HCT116 (cell line): ENCODE measurements at regions not wholly inside any gene's neighbourhood (a gene's known extent, or its start where the extent isn't known, plus 50 kb on each side); places are given as distances from the start of the nearest gene placed in this dataset.

Experiments used
- ATAC-seq: fragments of 200-7000 bp; cut with Tn5 transposase; 2 replicates; pipeline ENCODE4 v1.9.1; 2020; ENCODE audit warnings: mild to moderate bottlenecking, moderate library complexity
- BruUV-seq: library from RNA; stranded (reverse); fragments of 400-500 nt; replicated peaks from 2 replicates; lab custom pipeline; 2021; lab: Mats Ljungman, UMichigan
- CTCF ChIA-PET: fragments of 300-600 bp; sonication (Branson Sonifier 250); formaldehyde crosslinking; loops from one replicate; lab custom pipeline; 2021; ENCODE audit warnings: antibody characterized with exemption; lab: Charles Lee
- POLR2A ChIA-PET: fragments of 300-600, 350-600 bp; sonication (Branson Sonifier 250); formaldehyde crosslinking; loops from one replicate; lab custom pipeline; 2021; ENCODE audit warnings: antibody characterized with exemption; lab: Charles Lee
- RAD21 ChIA-PET, 2 experiments: fragments of 300-600 bp; sonication (Branson Sonifier 250); formaldehyde crosslinking; loops; one replicate each; lab custom pipeline; 2023; ENCODE audit warnings: low total read pairs in 2 of 2; ENCODE audit not compliant: uncharacterized antibody in 2 of 2, unreplicated experiment in 2 of 2, low non-redundant PET in 1 of 2; lab: Charles Lee
- DNase-seq: peaks from one replicate; pipeline ENCODE4 v3.0.0-alpha.2; 2010; ENCODE audit warnings: low read depth, low spot score
- H2AFZ ChIP-seq: fragments of 200-600 bp; shearing (Covaris generic), sonication (generic); 2 replicates; pipeline ENCODE4 v1.6.1; 2017; ENCODE audit warnings: low read depth, mixed run types, mixed read lengths, antibody characterized with exemption, low read length; ENCODE audit not compliant: poor library complexity, severe bottlenecking
- H3K27ac ChIP-seq: 2 replicates; pipeline ENCODE4 v1.5.1; 2012; ENCODE audit warnings: low read depth, low read length
- H3K27me3 ChIP-seq: fragments of 200-600 bp; sonication (generic); 2 replicates; pipeline ENCODE4 v1.6.1; 2016; ENCODE audit warnings: mixed run types, low read length, mixed read lengths; ENCODE audit not compliant: insufficient read depth
- H3K36me3 ChIP-seq, 2 experiments: fragments of 200-500 bp in 1 of 2; fragments of 200-600 bp in 1 of 2; sonication (Bioruptor generic) in 1 of 2; sonication (generic) in 1 of 2; 2 replicates each; pipeline versions ENCODE4 v1.5.1 to v1.6.1; 2014 to 2016; ENCODE audit warnings: low read length in 2 of 2, inconsistent platforms in 1 of 2, mixed read lengths in 1 of 2, mixed run types in 1 of 2; ENCODE audit not compliant: insufficient read depth in 2 of 2, control insufficient read depth in 1 of 2
- H3K4me1 ChIP-seq, 2 experiments: fragments of 200-600 bp in 1 of 2; sonication (generic) in 1 of 2; 2 replicates each; pipeline versions ENCODE4 v1.5.1 to v1.6.1; 2012 to 2017; ENCODE audit warnings: low read length in 2 of 2, inconsistent platforms in 1 of 2, mild to moderate bottlenecking in 1 of 2, mixed read lengths in 1 of 2, mixed run types in 1 of 2, moderate library complexity in 1 of 2; ENCODE audit not compliant: insufficient read depth in 2 of 2, control insufficient read depth in 1 of 2
- H3K4me2 ChIP-seq: fragments of 200-600 bp; sonication (generic); 2 replicates; pipeline ENCODE4 v1.6.1; 2017; ENCODE audit warnings: mixed run types, low read length, mixed read lengths
- H3K4me3 ChIP-seq, 2 experiments: fragments of 200-600 bp in 1 of 2; sonication (generic) in 1 of 2; replicated peaks in 1 of 2; 2 replicates each; pipeline ENCODE4 v1.5.1; 2011 to 2016; ENCODE audit warnings: low read length in 2 of 2, control low read depth in 1 of 2, low read depth in 1 of 2, mild to moderate bottlenecking in 1 of 2, mixed read lengths in 1 of 2, mixed run types in 1 of 2
- H3K79me2 ChIP-seq: fragments of 200-600 bp; sonication (generic); 2 replicates; pipeline ENCODE4 v1.6.1; 2017; ENCODE audit warnings: mild to moderate bottlenecking, mixed run types, low read length, moderate library complexity, mixed read lengths; ENCODE audit not compliant: insufficient read depth
- H3K9ac ChIP-seq: fragments of 200-600 bp; sonication (generic); 2 replicates; pipeline ENCODE4 v1.6.1; 2016; ENCODE audit warnings: low read length, mixed read lengths
- H3K9me2 ChIP-seq: fragments of 200-600 bp; sonication (generic), shearing (Covaris generic); 2 replicates; pipeline ENCODE4 v1.6.1; 2017; ENCODE audit warnings: mixed run types, mild to moderate bottlenecking, moderate library complexity; ENCODE audit not compliant: insufficient read depth
- H3K9me3 ChIP-seq, 2 experiments: fragments of 200-500 bp in 1 of 2; fragments of 200-600 bp in 1 of 2; sonication (Bioruptor generic) in 1 of 2; sonication (generic) in 1 of 2; 2 replicates each; pipeline ENCODE4 v1.6.1; 2014 to 2017; ENCODE audit warnings: low read length in 2 of 2, mixed read lengths in 2 of 2, inconsistent platforms in 1 of 2, low read depth in 1 of 2, mild to moderate bottlenecking in 1 of 2, mixed run types in 1 of 2, moderate library complexity in 1 of 2; ENCODE audit not compliant: control insufficient read depth in 1 of 2, insufficient read depth in 1 of 2
- H4K20me1 ChIP-seq: fragments of 200-600 bp; sonication (generic), shearing (Covaris generic); 2 replicates; pipeline ENCODE4 v1.6.1; 2017; ENCODE audit warnings: mixed run types, mild to moderate bottlenecking, moderate library complexity; ENCODE audit not compliant: insufficient read depth
- ATF3 ChIP-seq: IDR thresholded peaks from 2 replicates; pipeline ENCODE4 v1.6.1; 2012
- CTCF ChIP-seq, 3 experiments: fragments of 200-600 bp in 1 of 3; sonication (generic) in 1 of 3; IDR thresholded peaks in 2 of 3; conservative IDR thresholded peaks in 1 of 3; 2 replicates each; pipeline ENCODE4 v1.5.1; 2012 to 2017; ENCODE audit warnings: low read depth in 2 of 3, low read length in 2 of 3, antibody characterized with exemption in 1 of 3, borderline replicate concordance in 1 of 3, control low read depth in 1 of 3, mild to moderate bottlenecking in 1 of 3, mixed read lengths in 1 of 3, mixed run types in 1 of 3, moderate library complexity in 1 of 3; ENCODE audit not compliant: insufficient read depth in 1 of 3
- EGR1 ChIP-seq: IDR thresholded peaks from 2 replicates; pipeline ENCODE4 v1.6.1; 2012; ENCODE audit warnings: low read depth
- ELF1 ChIP-seq: IDR thresholded peaks from 2 replicates; pipeline ENCODE4 v1.6.1; 2012; ENCODE audit warnings: low read depth, borderline replicate concordance
- EZH2 ChIP-seq: fragments of 200-600 bp; sonication (generic); IDR thresholded peaks from 2 replicates; pipeline ENCODE4 v1.6.1; 2017; ENCODE audit warnings: antibody characterized with exemption, mixed run types
- EZH2phosphoT487 ChIP-seq: fragments of 200-600 bp; IDR thresholded peaks from 2 replicates; pipeline ENCODE4 v1.6.1; 2018; ENCODE audit warnings: antibody characterized with exemption, borderline replicate concordance
- FOSL1 ChIP-seq: IDR thresholded peaks from 2 replicates; pipeline ENCODE4 v1.6.1; 2012; ENCODE audit warnings: low read depth
- JUND ChIP-seq: IDR thresholded peaks from 2 replicates; pipeline ENCODE4 v1.6.1; 2012
- POLR2A ChIP-seq: IDR thresholded peaks from 2 replicates; pipeline ENCODE4 v1.7.0; 2011; ENCODE audit warnings: borderline replicate concordance; ENCODE audit not compliant: insufficient read depth, insufficient read length; ENCODE audit errors: extremely low read depth
- SIN3A ChIP-seq: IDR thresholded peaks from 2 replicates; pipeline ENCODE4 v1.6.1; 2012; ENCODE audit warnings: low read depth
- SP1 ChIP-seq: IDR thresholded peaks from 2 replicates; pipeline ENCODE4 v1.6.1; 2012; ENCODE audit warnings: low read depth
- SRF ChIP-seq: IDR thresholded peaks from 2 replicates; pipeline ENCODE4 v1.6.1; 2012; ENCODE audit warnings: low read depth
- TCF7L2 ChIP-seq: IDR thresholded peaks from 2 replicates; pipeline ENCODE4 v1.7.0; 2011; ENCODE audit warnings: borderline replicate concordance, inconsistent platforms; ENCODE audit not compliant: insufficient read depth, insufficient read length; ENCODE audit errors: extremely low read depth
- YY1 ChIP-seq: IDR thresholded peaks from 2 replicates; pipeline ENCODE4 v1.6.1; 2011; ENCODE audit warnings: low read length, low read depth, moderate library complexity, mild to moderate bottlenecking; ENCODE audit not compliant: insufficient replicate concordance; ENCODE audit errors: extremely low read depth
- ZFX ChIP-seq: fragments of 450-650 bp; IDR thresholded peaks from 2 replicates; pipeline ENCODE4 v1.6.1; 2017
- ZNF274 ChIP-seq: fragments of 200-500 bp; sonication (Bioruptor generic); IDR thresholded peaks from 2 replicates; pipeline ENCODE4 v1.6.1; 2014; ENCODE audit warnings: mild to moderate bottlenecking, low read depth, low read length, inconsistent platforms
- intact Hi-C: fragments of 100-400 bp; cut with micrococcal nuclease; formaldehyde crosslinking; loops from 2 replicates; pipeline ENCODE4 v1.10.0; 2022

DNA sequence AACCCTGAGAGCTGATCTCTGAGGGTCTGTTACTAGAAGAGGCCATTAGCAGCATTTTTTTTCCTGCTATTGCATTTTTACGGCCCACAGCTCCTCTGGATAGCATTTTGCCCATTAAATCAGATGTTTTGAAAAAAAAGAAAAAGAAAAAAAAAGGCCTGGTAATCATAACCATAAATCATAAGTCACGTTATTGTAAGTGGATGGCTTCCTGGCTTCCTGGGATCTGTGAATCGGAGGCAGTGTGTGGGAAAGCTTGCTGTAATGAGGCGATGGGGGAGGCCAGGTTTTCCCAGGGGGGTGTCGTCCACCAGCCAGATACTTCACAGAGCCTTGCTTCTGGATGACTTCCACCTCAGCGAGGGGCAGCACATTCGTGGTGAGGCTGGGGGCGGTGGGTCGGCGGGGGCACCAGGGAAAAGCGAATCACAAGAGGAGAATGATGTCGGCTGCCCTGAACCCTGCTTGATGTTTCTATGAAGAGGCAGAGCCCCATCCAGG is 106.5 kb upstream of the SYT13 start:
- Histone ChIP-seq H3K9me2 (no peaks in the 10 kb centered on the region), H3K4me2 (no peak overlapping the region), H2AFZ (no peak overlapping the region), H3K9me3 (no peaks in the 10 kb centered on the region), H3K4me1 (no peaks in the 10 kb centered on the region), H3K27me3 (peaks cover 15% of the 10 kb centered on the region), H4K20me1 (no peaks in the 10 kb centered on the region), H3K9ac (no peak overlapping the region), H3K4me3 (no peak overlapping the region), H3K27ac (no peak overlapping the region), H3K79me2 (no peaks in the 10 kb centered on the region), H3K36me3 (no peaks in the 10 kb centered on the region)
- intact Hi-C loops, result no loop called here
- ATAC-seq (no peak), DNase-seq (no peak)
- TF ChIP-seq SP1 (no peak), JUND (no peak), EZH2phosphoT487 (no peak), TCF7L2 (no peak), SIN3A (no peak), YY1 (no peak), ZNF274 (no peak), SRF (no peak), EGR1 (no peak)
- ChIA-PET CTCF (interaction anchor here (1.0 to 1.8 kb wide), 2 partner anchors 263 to 379 kb away, joined by 3 to 5 read pairs; no protein-coding TSS in a partner anchor), RAD21 (no interaction called here), POLR2A (no interaction called here)
- BruUV-seq, result no TSS peak

GRCh38 chr11:45392154-45392553 is 106.0 kb upstream of the SYT13 start:
- H3K27ac ChIP-seq, result no peak overlapping the region
- no TSS peak for BruUV-seq
- no peaks in the 10 kb centered on the region for H3K79me2 ChIP-seq
- intact Hi-C loops, result no loop called here
- H3K4me1 ChIP-seq, result no peaks in the 10 kb centered on the region
- ATAC-seq (no peak), DNase-seq (no peak)
- H3K27me3 ChIP-seq, result peaks cover 13% of the 10 kb centered on the region
- H2AFZ ChIP-seq, result no peak overlapping the region
- CTCF ChIA-PET, result interaction anchor here (1.0 to 1.8 kb wide), 2 partner anchors 263 to 380 kb away, joined by 3 to 5 read pairs; no protein-coding TSS in a partner anchor
- POLR2A ChIA-PET, result no interaction called here
- no peaks in the 10 kb centered on the region for H4K20me1 ChIP-seq
- no peak overlapping the region for H3K4me3 ChIP-seq
- no peaks in the 10 kb centered on the region for H3K36me3 ChIP-seq
- no peak overlapping the region for H3K9ac ChIP-seq
- H3K9me2 ChIP-seq, result no peaks in the 10 kb centered on the region
- no peaks in the 10 kb centered on the region for H3K9me3 ChIP-seq
- RAD21 ChIA-PET, result no interaction called here
- no peak overlapping the region for H3K4me2 ChIP-seq
- no peak for TF ChIP-seq ZFX
- no peak for TF ChIP-seq EZH2
- TF ChIP-seq YY1, result no peak
- TF ChIP-seq TCF7L2, result no peak
- no peak for TF ChIP-seq ELF1
- no peak for TF ChIP-seq JUND
- TF ChIP-seq CTCF (IDR thresholded peaks at IDR 0.05 in 2 of 3, conservative IDR thresholded peaks at IDR 0.05 in 1 of 3; ENCODE audit: borderline replicate concordance in 1 of 3, insufficient read depth in 1 of 3, low read depth in 2 of 3, low read length in 2 of 3), result no peak
- TF ChIP-seq ZNF274, result no peak
- no peak for TF ChIP-seq SP1
- TF ChIP-seq ATF3, result no peak
- no peak for TF ChIP-seq POLR2A
- no peak for TF ChIP-seq FOSL1
